CD4-positive, CD25-positive, alpha-beta regulatory T cell (primary cell): ENCODE measurements at regions not wholly inside any gene's neighbourhood (a gene's known extent, or its start where the extent isn't known, plus 50 kb on each side); places are given as distances from the start of the nearest gene placed in this dataset.

Source experiments
- ATAC-seq, 2 donors: fragments of 150-1000 bp; cut with Tn5 transposase; one replicate each; pipeline ENCODE4 v1.10.0; 2021; ENCODE audit warnings: low read depth in 2 of 2, moderate number of reproducible peaks in 2 of 2, moderate library complexity in 1 of 2
- DNase-seq, 3 donors: peaks; one replicate each; pipeline versions ENCODE4 v3.0.0 to v3.0.0-alpha.2; 2012 to 2022; ENCODE audit warnings: mixed read lengths in 1 of 3
- H3K27ac ChIP-seq: one replicate; pipeline ENCODE4 v1.7.0; 2013; ENCODE audit warnings: mild to moderate bottlenecking, low read length; ENCODE audit not compliant: insufficient read depth, poor library complexity, severe bottlenecking
- H3K27me3 ChIP-seq: one replicate; pipeline ENCODE4 v1.7.0; 2013; ENCODE audit warnings: low read length; ENCODE audit not compliant: control insufficient read depth, insufficient read depth
- H3K36me3 ChIP-seq: one replicate; pipeline ENCODE4 v1.7.0; 2013; ENCODE audit warnings: mild to moderate bottlenecking, low read length, moderate library complexity; ENCODE audit not compliant: control insufficient read depth, insufficient read depth
- H3K4me1 ChIP-seq: 2 replicates; pipeline ENCODE4 v1.7.0; 2013; ENCODE audit warnings: mild to moderate bottlenecking, low read length; ENCODE audit not compliant: insufficient read depth, control insufficient read depth, poor library complexity, severe bottlenecking
- H3K4me3 ChIP-seq: one replicate; pipeline ENCODE4 v1.7.0; 2013; ENCODE audit warnings: low read depth, mild to moderate bottlenecking, low read length, moderate library complexity
- H3K9me3 ChIP-seq, 2 experiments: 1 replicate in 1 of 2; 2 replicates in 1 of 2; pipeline ENCODE4 v1.7.0; 2013; ENCODE audit warnings: low read length in 2 of 2, mild to moderate bottlenecking in 1 of 2, moderate library complexity in 1 of 2; ENCODE audit not compliant: control insufficient read depth in 2 of 2
- H3K27ac Mint-ChIP-seq, 3 donors: one replicate each; pipeline ENCODE4 v1.8.0; 2020 to 2022; ENCODE audit warnings: mild to moderate bottlenecking in 3 of 3, mixed read lengths in 3 of 3, moderate library complexity in 2 of 3
- H3K27me3 Mint-ChIP-seq: one replicate; pipeline ENCODE4 v1.8.0; 2022; ENCODE audit warnings: mild to moderate bottlenecking, mixed read lengths
- H3K36me3 Mint-ChIP-seq: one replicate; pipeline ENCODE4 v1.8.0; 2020; ENCODE audit warnings: mixed read lengths
- H3K4me1 Mint-ChIP-seq, 4 donors: one replicate each; pipeline ENCODE4 v1.8.0; 2020 to 2022; ENCODE audit warnings: mixed read lengths in 4 of 4, mild to moderate bottlenecking in 1 of 4
- H3K4me3 Mint-ChIP-seq, 4 donors: one replicate each; pipeline ENCODE4 v1.8.0; 2020 to 2022; ENCODE audit warnings: mild to moderate bottlenecking in 4 of 4, mixed read lengths in 4 of 4, moderate library complexity in 3 of 4
- H3K9me3 Mint-ChIP-seq, 7 donors: one replicate each; pipeline ENCODE4 v1.8.0; 2020 to 2022; ENCODE audit warnings: mixed read lengths in 7 of 7, mild to moderate bottlenecking in 3 of 7, moderate library complexity in 2 of 7

- Histone ChIP-seq H3K36me3 (no peaks in the 10 kb centered on the region), H3K27me3 (no peaks in the 10 kb centered on the region), H3K27ac (no peak overlapping the region), H3K4me1 (no peaks in the 10 kb centered on the region), H3K4me3 (no peak overlapping the region), H3K9me3 (no peaks in the 10 kb centered on the region)
- ATAC-seq (no peak), DNase-seq (no peak)
- H3K27ac Mint-ChIP-seq, result no peak overlapping the region
- no peaks in the 10 kb centered on the region for H3K36me3 Mint-ChIP-seq
- no peaks in the 10 kb centered on the region for H3K4me1 Mint-ChIP-seq
- H3K27me3 Mint-ChIP-seq, result no peaks in the 10 kb centered on the region
- peaks cover 0 to 8% (median under 1%) of the 10 kb centered on the region in 7 donors for H3K9me3 Mint-ChIP-seq
- H3K4me3 Mint-ChIP-seq, result no peak overlapping the region
Measured at GRCh38 chr12:24083838-24084237, 134.4 kb upstream of the SOX5 start.

DNA sequence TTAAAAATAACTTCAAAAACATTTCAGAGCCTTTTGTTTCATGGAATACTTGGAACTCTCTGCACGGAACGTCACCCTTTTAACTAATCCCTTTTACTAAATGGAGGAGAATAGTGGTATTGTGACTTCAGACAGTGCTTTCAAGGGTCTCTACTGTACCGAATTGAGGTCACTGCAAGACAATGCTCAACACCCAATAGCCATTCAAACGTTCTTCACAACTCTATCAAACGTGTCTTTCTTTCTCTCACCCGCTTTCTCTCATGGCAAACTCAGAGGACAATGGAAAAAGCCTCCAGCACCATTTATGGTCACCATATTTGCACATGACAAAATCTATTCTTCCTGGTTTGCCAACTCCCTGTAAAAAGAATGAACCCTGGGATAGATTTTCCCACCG is 132.1 kb upstream of the SOX5 start:
- Mint-ChIP-seq H3K4me1 (no peaks in the 10 kb centered on the region), H3K27ac (no peak overlapping the region), H3K9me3 (peaks cover 0 to 11% (median 3%) of the 10 kb centered on the region in 7 donors), H3K36me3 (no peaks in the 10 kb centered on the region), H3K27me3 (no peaks in the 10 kb centered on the region), H3K4me3 (no peak overlapping the region)
- DNase-seq (no peak), ATAC-seq (no peak)
- Histone ChIP-seq H3K27me3 (no peaks in the 10 kb centered on the region), H3K4me3 (no peak overlapping the region), H3K4me1 (no peaks in the 10 kb centered on the region), H3K27ac (no peak overlapping the region), H3K9me3 (no peaks in the 10 kb centered on the region), H3K36me3 (no peaks in the 10 kb centered on the region)

DNA sequence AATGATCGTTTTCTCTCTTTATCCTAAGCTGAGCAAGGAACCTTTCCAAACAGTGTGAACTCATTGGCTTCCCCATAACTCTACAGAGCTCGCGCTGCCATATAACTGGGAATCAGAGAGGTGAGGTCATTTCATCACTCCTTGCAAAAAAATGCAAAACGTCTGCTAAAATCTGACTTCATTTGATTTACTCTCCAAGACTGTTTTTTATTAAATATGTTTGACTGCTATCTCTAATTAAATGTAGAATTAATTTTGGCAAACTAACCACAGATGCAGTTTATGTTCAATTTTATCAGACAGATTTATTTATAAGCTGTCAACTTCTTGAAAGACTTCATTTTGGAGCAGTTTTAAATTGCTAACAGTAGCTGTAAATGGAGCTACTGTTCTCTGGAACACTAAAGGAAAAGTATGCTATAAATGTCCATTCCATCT is 131.6 kb upstream of the SOX5 start:
- no peak overlapping the region for H3K4me3 Mint-ChIP-seq

GRCh38 chr12:24080465-24080864 is 131.0 kb upstream of the SOX5 start:
- no peaks in the 10 kb centered on the region for H3K4me1 Mint-ChIP-seq

More for the DNA sequence above, 131.6 kb upstream of the SOX5 start:
- no peak overlapping the region for H3K27ac Mint-ChIP-seq
- Histone ChIP-seq H3K27me3 (no peaks in the 10 kb centered on the region), H3K4me3 (no peak overlapping the region), H3K9me3 (no peaks in the 10 kb centered on the region), H3K4me1 (no peaks in the 10 kb centered on the region), H3K36me3 (no peaks in the 10 kb centered on the region), H3K27ac (no peak overlapping the region)
- ATAC-seq, result no peak
- no peaks in the 10 kb centered on the region for H3K27me3 Mint-ChIP-seq
- no peaks in the 10 kb centered on the region for H3K36me3 Mint-ChIP-seq
- DNase-seq, result no peak
- H3K9me3 Mint-ChIP-seq, result peaks cover 0 to 11% (median 3%) of the 10 kb centered on the region in 7 donors
- H3K4me1 Mint-ChIP-seq, result no peaks in the 10 kb centered on the region

GRCh38 chr12:24079083-24079482 is 129.6 kb upstream of the SOX5 start:
- Histone ChIP-seq H3K4me3 (no peak overlapping the region), H3K27ac (no peak overlapping the region), H3K36me3 (no peaks in the 10 kb centered on the region), H3K4me1 (no peaks in the 10 kb centered on the region), H3K9me3 (no peaks in the 10 kb centered on the region), H3K27me3 (no peaks in the 10 kb centered on the region)
- no peaks in the 10 kb centered on the region for H3K36me3 Mint-ChIP-seq
- no peak overlapping the region for H3K27ac Mint-ChIP-seq
- no peaks in the 10 kb centered on the region for H3K4me1 Mint-ChIP-seq
- ATAC-seq, result no peak
- peaks cover 0 to 12% (median 3%) of the 10 kb centered on the region in 7 donors for H3K9me3 Mint-ChIP-seq
- DNase-seq, result no peak
- no peaks in the 10 kb centered on the region for H3K27me3 Mint-ChIP-seq
- no peak overlapping the region for H3K4me3 Mint-ChIP-seq

More at GRCh38 chr12:24080465-24080864, 131.0 kb upstream of the SOX5 start:
- Mint-ChIP-seq H3K9me3 (peaks cover 0 to 11% (median 3%) of the 10 kb centered on the region in 7 donors), H3K36me3 (no peaks in the 10 kb centered on the region), H3K27ac (no peak overlapping the region), H3K4me3 (no peak overlapping the region), H3K27me3 (no peaks in the 10 kb centered on the region)
- Histone ChIP-seq H3K27ac (no peak overlapping the region), H3K4me3 (no peak overlapping the region), H3K9me3 (no peaks in the 10 kb centered on the region), H3K27me3 (no peaks in the 10 kb centered on the region), H3K4me1 (no peaks in the 10 kb centered on the region), H3K36me3 (no peaks in the 10 kb centered on the region)
- ATAC-seq, result no peak
- DNase-seq, result no peak

- H3K36me3 Mint-ChIP-seq, result no peaks in the 10 kb centered on the region
- no peaks in the 10 kb centered on the region for H3K27me3 Mint-ChIP-seq
- Histone ChIP-seq H3K27ac (no peak overlapping the region), H3K27me3 (no peaks in the 10 kb centered on the region), H3K4me1 (no peaks in the 10 kb centered on the region), H3K36me3 (no peaks in the 10 kb centered on the region), H3K9me3 (no peaks in the 10 kb centered on the region), H3K4me3 (no peak overlapping the region)
- no peaks in the 10 kb centered on the region for H3K4me1 Mint-ChIP-seq
- DNase-seq, result no peak
- no peak overlapping the region for H3K27ac Mint-ChIP-seq
- H3K9me3 Mint-ChIP-seq, result peaks cover 0 to 12% (median 0%) of the 10 kb centered on the region in 7 donors
- ATAC-seq, result no peak
- H3K4me3 Mint-ChIP-seq, result no peak overlapping the region
Measured at GRCh38 chr12:24078318-24078765, 128.9 kb upstream of the SOX5 start.

- Histone ChIP-seq H3K9me3 (no peaks in the 10 kb centered on the region), H3K36me3 (no peaks in the 10 kb centered on the region), H3K27me3 (no peaks in the 10 kb centered on the region), H3K4me3 (no peak overlapping the region), H3K27ac (no peak overlapping the region), H3K4me1 (no peaks in the 10 kb centered on the region)
- Mint-ChIP-seq H3K27me3 (no peaks in the 10 kb centered on the region), H3K4me3 (no peak overlapping the region), H3K36me3 (no peaks in the 10 kb centered on the region), H3K4me1 (no peaks in the 10 kb centered on the region), H3K27ac (no peak overlapping the region), H3K9me3 (peaks cover 0 to 12% (median 0%) of the 10 kb centered on the region in 7 donors)
- no peak for DNase-seq
- ATAC-seq, result no peak
Measured at GRCh38 chr12:24077161-24077560, 127.7 kb upstream of the SOX5 start.

DNA sequence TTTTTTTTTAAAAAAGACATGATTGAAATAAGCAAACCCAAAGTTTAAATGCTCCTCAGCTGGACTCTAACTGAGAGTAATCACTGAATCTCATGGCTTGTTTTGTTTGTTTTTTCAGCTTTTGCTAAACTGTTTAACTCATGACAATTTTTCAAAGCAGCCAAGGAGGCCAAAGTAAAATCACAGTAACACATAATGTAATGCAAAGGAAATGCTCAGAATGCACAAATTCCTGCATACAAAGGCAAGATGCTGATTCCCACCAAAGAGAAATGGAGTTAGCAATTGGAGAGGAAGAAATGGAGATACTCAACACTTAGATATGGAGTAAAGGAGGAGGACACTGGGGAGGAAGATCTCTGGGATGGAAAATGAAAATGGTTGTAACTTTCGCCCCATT is 126.2 kb upstream of the SOX5 start:
- Histone ChIP-seq H3K9me3 (no peaks in the 10 kb centered on the region), H3K4me1 (no peaks in the 10 kb centered on the region), H3K27me3 (no peaks in the 10 kb centered on the region), H3K27ac (no peak overlapping the region), H3K36me3 (no peaks in the 10 kb centered on the region), H3K4me3 (no peak overlapping the region)
- no peaks in the 10 kb centered on the region for H3K36me3 Mint-ChIP-seq
- DNase-seq, result no peak
- peaks cover 0 to 12% (median 0%) of the 10 kb centered on the region in 7 donors for H3K9me3 Mint-ChIP-seq
- no peak for ATAC-seq
- no peak overlapping the region for H3K4me3 Mint-ChIP-seq
- H3K4me1 Mint-ChIP-seq, result no peaks in the 10 kb centered on the region
- no peak overlapping the region for H3K27ac Mint-ChIP-seq
- H3K27me3 Mint-ChIP-seq, result no peaks in the 10 kb centered on the region
